Natural killer cell (primary cell): ENCODE measurements at regions not wholly inside any gene's neighbourhood (a gene's known extent, or its start where the extent isn't known, plus 50 kb on each side); places are given as distances from the start of the nearest gene placed in this dataset.

Experiments
- ATAC-seq, 3 donors: fragments of 150-1000 bp in 2 of 3; fragments of 200-7000 bp in 1 of 3; cut with Tn5 transposase; 1 replicate in 1 of 3; 2 replicates in 2 of 3; pipeline ENCODE4 v1.10.0; 2021; ENCODE audit warnings: mild to moderate bottlenecking in 2 of 3, moderate library complexity in 2 of 3
- DNase-seq, 2 donors: peaks; one replicate each; pipeline versions ENCODE4 v3.0.0 to v3.0.0-alpha.2; 2013 to 2021; ENCODE audit warnings: mixed read lengths in 1 of 2
- H3K27ac ChIP-seq: one replicate; pipeline ENCODE4 v1.5.1; 2013; ENCODE audit warnings: mild to moderate bottlenecking, low read length
- H3K27me3 ChIP-seq: one replicate; pipeline ENCODE4 v1.6.1; 2013; ENCODE audit warnings: low read length; ENCODE audit not compliant: control insufficient read depth, insufficient read depth
- H3K36me3 ChIP-seq: one replicate; pipeline ENCODE4 v1.6.1; 2013; ENCODE audit warnings: low read length; ENCODE audit not compliant: control insufficient read depth, insufficient read depth
- H3K4me1 ChIP-seq: one replicate; pipeline ENCODE4 v1.6.1; 2013; ENCODE audit warnings: low read length; ENCODE audit not compliant: control insufficient read depth, insufficient read depth
- H3K4me3 ChIP-seq: one replicate; pipeline ENCODE4 v1.5.1; 2013; ENCODE audit warnings: low read length
- H3K9me3 ChIP-seq: one replicate; pipeline ENCODE4 v1.6.1; 2013; ENCODE audit warnings: low read length; ENCODE audit not compliant: control insufficient read depth, insufficient read depth
- H3K27ac Mint-ChIP-seq, 2 donors: one replicate each; pipeline ENCODE4 v1.8.0; 2022; ENCODE audit warnings: mild to moderate bottlenecking in 2 of 2, mixed read lengths in 2 of 2, moderate library complexity in 1 of 2
- H3K27me3 Mint-ChIP-seq, 2 donors: one replicate each; pipeline ENCODE4 v1.8.0; 2022; ENCODE audit warnings: low read depth in 2 of 2, mixed read lengths in 2 of 2
- H3K36me3 Mint-ChIP-seq: one replicate; pipeline ENCODE4 v1.8.0; 2022; ENCODE audit warnings: mixed read lengths
- H3K4me1 Mint-ChIP-seq, 2 donors: one replicate each; pipeline ENCODE4 v1.8.0; 2022; ENCODE audit warnings: mixed read lengths in 2 of 2
- H3K4me3 Mint-ChIP-seq: one replicate; pipeline ENCODE4 v1.8.0; 2022; ENCODE audit warnings: mild to moderate bottlenecking, moderate library complexity, mixed read lengths
- H3K9me3 Mint-ChIP-seq, 2 donors: one replicate each; pipeline ENCODE4 v1.8.0; 2022; ENCODE audit warnings: mixed read lengths in 2 of 2
- WGBS: methylation state at CpG from one replicate; pipeline ENCODE4 v1.1.7; 2013; ENCODE audit warnings: missing lambda C conversion rate; ENCODE audit not compliant: insufficient coverage; 5-methylcytosine and 5-hydroxymethylcytosine counted together
- intact Hi-C: fragments of 100-400 bp; cut with micrococcal nuclease; formaldehyde crosslinking; loops from one replicate; pipeline ENCODE4 v1.14.2; 2022
- TF ChIP-seq, protein P1 (sequence below): fragments of 200-600 bp; IDR thresholded peaks from one replicate; pipeline ENCODE4 v1.8.0; 2022; ENCODE audit warnings: antibody characterized with exemption

DNA sequence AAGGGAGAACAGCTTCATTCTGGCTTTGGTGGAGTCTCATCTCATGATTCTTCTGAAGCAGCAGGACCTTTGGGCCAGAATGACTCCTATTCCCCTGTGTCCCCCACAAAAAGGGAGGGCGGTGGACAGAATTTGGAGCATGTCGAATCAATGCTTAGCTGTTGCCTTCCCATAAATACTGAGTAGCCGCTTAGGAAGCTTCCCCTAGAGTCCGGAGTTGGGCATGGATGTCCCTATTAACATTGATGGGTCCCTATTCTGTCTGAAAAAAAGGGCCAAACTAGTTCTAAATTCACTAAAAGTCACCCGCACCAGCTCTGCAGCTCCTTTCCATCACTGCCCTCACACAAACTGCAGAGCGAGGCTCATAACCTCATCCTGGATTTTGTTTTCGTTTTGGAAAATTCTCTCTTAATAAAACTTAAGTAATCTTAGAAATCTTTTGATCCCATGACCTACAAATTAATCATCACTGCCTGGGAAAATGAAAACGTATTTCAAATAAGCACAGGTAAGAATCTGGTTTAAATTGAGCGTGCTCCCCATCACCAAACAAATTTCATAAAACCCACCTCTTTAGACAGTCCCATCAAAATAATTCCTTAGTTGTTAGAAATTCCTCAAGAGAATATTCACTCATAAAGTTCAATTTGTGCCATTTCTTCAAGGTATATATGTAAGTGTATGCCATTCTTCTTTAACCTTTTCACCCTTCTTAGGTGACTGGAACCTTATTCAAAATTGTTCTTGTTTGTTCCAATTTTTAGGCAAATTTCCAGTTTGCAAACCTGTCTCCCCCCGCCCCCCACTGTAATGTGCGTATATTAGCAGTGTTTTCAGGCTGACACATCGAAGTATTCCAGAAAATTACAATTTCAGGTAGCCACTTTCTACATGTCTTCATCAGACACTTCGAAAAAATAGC lies 53.3 kb upstream of the NKAP start:
- intact Hi-C loops: no loop called here
- peaks cover 39 to 68% of the 10 kb centered on the region in 2 donors for H3K27me3 Mint-ChIP-seq
- H3K36me3 Mint-ChIP-seq: no peaks in the 10 kb centered on the region
- no peak overlapping the region for H3K27ac ChIP-seq
- H3K4me1 ChIP-seq: peaks cover 17% of the 10 kb centered on the region
- H3K4me3 Mint-ChIP-seq: no peak overlapping the region
- DNase-seq: no peak
- peaks cover 14 to 15% of the 10 kb centered on the region in 2 donors for H3K4me1 Mint-ChIP-seq
- no peaks in the 10 kb centered on the region for H3K9me3 ChIP-seq
- TF ChIP-seq, protein P1, sequence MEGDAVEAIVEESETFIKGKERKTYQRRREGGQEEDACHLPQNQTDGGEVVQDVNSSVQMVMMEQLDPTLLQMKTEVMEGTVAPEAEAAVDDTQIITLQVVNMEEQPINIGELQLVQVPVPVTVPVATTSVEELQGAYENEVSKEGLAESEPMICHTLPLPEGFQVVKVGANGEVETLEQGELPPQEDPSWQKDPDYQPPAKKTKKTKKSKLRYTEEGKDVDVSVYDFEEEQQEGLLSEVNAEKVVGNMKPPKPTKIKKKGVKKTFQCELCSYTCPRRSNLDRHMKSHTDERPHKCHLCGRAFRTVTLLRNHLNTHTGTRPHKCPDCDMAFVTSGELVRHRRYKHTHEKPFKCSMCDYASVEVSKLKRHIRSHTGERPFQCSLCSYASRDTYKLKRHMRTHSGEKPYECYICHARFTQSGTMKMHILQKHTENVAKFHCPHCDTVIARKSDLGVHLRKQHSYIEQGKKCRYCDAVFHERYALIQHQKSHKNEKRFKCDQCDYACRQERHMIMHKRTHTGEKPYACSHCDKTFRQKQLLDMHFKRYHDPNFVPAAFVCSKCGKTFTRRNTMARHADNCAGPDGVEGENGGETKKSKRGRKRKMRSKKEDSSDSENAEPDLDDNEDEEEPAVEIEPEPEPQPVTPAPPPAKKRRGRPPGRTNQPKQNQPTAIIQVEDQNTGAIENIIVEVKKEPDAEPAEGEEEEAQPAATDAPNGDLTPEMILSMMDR: no peak
- H3K27me3 ChIP-seq: peaks cover 31% of the 10 kb centered on the region
- no peaks in the 10 kb centered on the region for H3K36me3 ChIP-seq
- WGBS: 12% methylated on average over 9 of the region's 13 CpGs
- no peak overlapping the region for H3K4me3 ChIP-seq
- ATAC-seq: no peak
- H3K9me3 Mint-ChIP-seq: no peaks in the 10 kb centered on the region
- H3K27ac Mint-ChIP-seq: no peak overlapping the region

DNA sequence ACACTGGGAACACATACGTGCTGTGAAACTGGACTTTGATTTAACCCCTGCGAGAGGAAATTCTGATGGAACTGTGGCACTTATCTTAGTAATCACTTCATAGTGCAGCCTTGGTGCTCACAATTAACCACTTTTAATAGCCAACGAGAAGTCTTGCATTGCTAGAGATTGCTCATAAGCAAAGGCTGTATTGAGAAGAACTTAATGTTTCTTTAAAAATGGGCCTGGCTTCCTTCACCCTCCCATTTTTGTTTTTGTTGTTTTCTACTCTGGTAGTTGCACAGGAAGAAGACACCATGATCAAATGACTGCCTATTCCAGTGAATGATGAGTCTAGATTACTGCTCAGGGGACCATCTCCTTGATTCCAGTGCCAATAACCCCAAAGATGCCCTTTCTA lies 52.5 kb upstream of the NKAP start:
- WGBS: 33% methylated on average over 2 of the region's 3 CpGs
- H3K4me3 ChIP-seq: no peak overlapping the region
- H3K27me3 ChIP-seq: peaks cover 36% of the 10 kb centered on the region
- H3K27ac ChIP-seq: no peak overlapping the region
- Mint-ChIP-seq H3K4me3 (no peak overlapping the region), H3K36me3 (no peaks in the 10 kb centered on the region), H3K4me1 (peaks cover 10 to 14% of the 10 kb centered on the region in 2 donors), H3K9me3 (no peaks in the 10 kb centered on the region), H3K27ac (no peak overlapping the region), H3K27me3 (peaks cover 38 to 60% of the 10 kb centered on the region in 2 donors)
- intact Hi-C loops: no loop called here
- DNase-seq (no peak), ATAC-seq (no peak)
- TF ChIP-seq, protein P1: no peak
- H3K4me1 ChIP-seq: peaks cover 23% of the 10 kb centered on the region
- H3K9me3 ChIP-seq: no peaks in the 10 kb centered on the region
- H3K36me3 ChIP-seq: no peaks in the 10 kb centered on the region
